Stimulated activated CD8-positive, alpha-beta memory T cell treated with anti-CD3 and anti-CD28 coated beads, Interleukin-7, amount 100 ng/mL, for 1 hour (primary cell): ENCODE measurements at regions not wholly inside any gene's neighbourhood (a gene's known extent, or its start where the extent isn't known, plus 50 kb on each side); places are given as distances from the start of the nearest gene placed in this dataset.
"Not testable (repeated sequence)": the region's sequence is repeated elsewhere in the genome, so short reads cannot be mapped to it uniquely, and the experiment has no call there.

ENCODE experiments used
- DNase-seq, 2 donors: peaks; one replicate each; pipeline ENCODE4 v3.0.0-alpha.2; 2020; ENCODE audit warnings: low read depth in 2 of 2

DNA sequence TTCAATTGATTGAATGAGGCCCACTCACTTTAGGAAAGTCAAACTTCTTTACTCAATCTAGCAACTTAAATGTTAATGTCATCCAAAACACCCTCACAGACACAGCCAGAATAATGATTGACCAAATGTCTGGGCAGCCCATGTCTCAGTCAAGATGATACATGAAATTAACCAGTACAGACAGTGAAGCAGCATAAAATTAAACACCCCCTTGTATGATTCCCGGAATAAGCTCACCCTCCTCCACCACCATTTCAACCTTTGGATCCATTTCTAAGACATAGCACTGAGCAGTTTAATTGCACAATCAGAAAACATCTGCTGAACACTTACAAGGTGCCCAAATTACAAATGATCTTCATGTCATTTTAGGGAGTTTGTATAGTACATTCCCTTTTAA lies 570.7 kb upstream of the ID2 start:
- DNase-seq, result no peak

DNA sequence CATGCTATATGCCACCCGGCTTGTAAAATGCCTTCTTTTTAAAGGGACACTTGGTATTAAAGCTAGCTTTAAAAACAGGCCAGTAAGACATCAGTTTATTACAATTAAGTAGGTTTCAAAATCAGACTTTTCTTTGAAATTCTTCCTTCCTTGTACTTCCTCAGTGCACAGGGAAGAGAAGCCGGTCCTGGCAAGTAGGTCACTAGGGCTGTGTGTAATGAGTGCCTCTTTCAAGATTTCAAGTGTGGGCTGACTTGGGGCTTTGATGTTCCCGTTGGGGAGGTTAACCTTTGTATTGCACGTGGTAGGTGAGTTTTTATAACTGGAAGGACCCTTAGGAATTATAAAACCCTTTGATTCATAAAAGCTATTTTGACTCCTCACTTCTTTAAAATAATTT lies 566.4 kb upstream of the ID2 start:
- DNase-seq, result no peak

DNA sequence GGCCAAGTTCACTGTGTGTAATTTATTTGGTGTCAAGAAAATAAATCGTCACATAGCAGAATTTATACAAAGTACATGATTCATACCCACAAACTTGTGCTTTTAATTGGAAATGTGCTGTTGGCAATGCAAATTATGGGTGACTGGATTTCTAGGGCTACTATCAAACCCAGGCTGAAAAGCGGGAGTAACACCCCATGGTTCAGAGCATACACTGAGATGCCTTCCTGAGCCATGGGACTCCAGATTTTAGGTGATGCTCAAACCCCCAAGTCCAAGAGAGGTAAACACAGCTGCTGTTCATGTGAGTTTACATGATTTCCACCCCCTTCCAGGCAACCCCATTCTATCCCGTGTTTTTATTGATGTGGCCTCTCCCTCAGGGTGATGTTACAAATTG lies 565.9 kb upstream of the ID2 start:
- no peak for DNase-seq

DNA sequence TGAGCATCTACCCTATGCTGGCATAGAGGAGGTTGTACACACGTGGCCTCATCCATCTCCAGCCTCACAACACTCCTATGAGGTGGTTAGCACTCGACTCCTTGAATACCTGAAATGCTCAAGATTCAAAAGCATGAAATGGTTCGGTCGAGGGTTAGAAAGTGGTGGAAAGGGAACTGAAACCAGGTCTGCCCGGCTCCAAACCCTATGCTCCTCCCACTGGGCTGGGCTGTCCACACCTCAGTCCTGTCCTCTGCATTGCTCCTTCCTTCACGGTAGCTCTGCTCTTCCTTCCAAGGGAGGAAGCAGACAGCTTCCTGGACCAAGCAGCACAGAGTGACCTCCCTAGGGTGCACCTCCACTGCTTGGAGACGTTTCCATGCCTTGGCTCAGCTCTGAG lies 565.2 kb upstream of the ID2 start:
- no peak for DNase-seq

DNA sequence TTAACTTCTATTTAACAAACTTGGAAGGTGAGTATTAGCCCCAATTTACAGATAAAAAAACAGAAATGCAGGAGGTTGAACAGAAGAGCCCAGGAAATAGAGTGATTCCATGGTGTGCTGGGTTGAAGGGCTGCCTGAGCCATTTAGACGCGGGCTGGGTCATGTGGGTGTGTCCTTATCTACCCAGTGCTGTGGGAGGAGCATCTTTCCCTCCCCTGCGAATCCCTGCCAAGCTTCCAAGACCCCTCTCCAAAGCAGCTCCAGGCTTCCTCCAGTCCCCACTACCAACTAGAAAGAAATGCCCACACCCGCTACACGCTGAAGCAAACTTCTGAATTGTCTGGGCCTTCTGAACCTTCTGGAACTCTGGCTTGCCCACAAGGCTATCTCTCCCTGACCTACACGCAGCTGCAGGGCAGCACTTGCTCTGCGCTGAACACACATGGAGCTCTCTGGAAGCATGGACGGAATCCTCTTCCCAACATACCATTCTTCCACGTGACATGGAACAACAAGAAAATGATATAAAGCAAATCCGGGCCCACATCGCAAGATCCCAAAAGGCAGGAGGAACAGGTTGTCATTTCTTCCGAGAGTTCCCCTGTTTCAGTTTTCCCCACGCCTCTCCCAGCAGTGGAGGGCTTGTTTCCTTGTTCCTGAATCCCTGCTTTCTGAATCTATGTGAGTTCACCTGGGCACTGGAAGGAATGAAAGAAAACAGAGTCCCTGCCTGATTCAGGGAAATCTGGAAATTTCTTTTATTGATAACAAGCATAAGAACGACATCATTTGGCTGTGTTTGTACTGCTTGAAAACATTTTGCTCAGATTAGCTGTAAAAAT lies 562.7 kb upstream of the ID2 start:
- DNase-seq, result no peak

DNA sequence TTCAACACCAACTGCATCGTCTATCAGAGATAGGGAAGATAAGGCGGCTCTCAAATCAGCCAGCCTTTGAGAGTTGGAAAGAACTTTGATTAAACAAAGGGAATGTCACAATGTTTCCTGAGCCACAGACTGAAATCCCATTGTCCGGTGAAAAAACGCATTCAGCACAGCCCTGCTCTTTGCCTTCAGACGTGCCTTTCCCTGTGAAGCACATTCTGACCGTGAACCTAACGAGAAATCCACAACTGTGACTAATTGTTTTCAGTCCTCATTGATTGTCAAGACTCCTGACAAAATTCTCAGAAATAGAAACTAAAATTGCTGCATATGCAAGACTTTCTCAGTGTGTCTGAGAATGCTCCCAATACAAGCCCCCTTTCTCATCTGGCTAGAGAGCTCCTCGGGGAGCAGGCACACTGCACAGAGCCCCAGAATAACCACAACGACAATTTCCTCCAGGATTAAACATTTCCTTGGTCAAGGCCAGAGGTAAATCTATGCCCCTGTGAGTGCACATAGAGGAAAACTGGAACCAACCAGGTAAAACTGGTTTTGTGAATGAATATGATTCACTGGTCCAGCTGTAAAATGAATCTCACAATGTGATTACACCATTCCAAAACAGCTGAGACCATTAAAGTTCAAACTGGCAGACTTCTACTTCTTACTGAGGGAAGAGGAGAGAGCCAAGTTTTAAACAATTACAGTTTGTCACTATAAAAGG lies 561.9 kb upstream of the ID2 start:
- DNase-seq, result no peak

DNA sequence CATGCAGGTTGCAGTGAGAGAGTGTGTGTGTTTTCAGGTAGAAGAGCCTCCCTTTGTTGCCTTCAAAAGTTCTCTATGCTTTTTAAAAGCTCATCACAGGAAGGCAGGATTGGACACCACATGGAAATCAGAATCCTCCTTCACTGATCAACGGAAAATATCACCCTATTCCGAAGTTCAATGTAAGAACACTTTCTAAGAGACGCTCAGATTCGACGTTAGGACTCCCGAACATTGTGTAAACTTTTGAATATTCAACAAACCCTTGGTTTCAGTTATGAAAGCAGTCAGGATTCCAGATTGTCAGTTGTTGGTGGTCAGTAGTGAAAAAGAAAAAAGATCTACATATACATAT lies 561.4 kb upstream of the ID2 start:
- DNase-seq, result no peak

DNA sequence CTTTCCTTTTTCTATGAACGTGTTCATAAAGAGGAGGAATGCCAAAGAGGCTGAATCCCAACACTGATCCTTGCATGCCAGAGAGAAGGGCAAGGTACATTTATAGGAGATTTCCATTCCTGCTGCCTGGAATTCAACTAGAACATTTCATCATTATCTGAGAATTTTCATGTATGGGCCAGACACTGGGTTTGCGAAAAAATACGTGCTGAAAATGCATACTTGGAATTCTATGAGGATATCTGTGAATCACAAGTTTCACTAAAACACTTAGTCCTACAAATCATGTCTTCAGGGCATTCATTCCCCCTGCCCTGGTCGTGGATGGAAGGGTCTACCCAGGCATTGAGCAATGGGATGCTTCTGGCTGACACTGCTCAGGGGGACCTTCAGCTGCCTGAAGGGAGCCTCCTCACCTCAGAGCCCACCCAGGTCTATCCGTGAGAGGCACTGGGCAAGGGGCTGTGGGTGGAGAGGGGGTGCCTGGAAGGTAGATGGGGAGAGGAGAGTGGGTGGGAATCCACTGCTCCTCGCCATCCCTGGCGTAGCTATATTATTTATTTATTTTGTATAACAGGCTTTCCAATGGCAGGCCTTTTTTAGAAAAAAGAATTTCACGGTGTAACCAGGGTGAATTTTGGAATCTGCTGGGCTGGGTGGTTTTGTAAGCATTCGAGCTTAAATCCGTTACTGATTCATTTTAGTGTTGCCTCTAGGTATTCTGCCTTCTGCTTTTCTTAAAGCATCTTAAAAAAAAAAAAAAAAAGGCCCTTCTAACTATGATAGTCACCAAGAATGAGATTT lies 560.6 kb upstream of the ID2 start:
- DNase-seq, result no peak

DNA sequence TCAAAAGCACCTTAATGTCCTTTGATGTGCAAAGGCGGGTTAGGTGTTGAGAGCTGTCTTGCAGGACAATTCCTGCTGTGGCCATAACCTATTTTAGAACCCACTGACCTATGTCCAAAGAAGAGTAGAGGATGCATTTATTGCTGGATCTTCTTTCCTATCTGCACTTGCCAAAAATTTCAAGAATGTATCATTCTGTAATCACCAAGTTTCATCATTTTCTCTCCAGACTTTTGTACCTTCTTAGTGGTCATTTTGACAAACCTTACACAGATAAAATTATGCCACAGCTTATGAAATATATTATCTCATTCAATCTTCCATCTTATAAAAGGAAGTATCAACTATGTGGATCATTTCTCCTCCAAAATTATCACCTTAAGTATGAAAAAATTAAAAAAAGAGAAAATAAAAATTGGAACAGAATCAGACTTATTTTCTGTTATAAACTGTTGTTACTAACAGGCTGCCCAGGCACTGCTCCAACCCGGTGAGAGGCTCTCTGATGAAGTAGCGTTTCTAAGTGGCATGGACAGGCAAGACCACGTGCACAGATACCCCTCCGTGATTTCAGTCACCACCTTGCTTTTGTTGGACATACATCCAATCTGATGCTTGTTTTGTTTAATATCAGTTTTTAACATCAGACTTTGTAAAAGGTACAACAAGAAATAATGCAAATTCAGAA lies 559.9 kb upstream of the ID2 start:
- no peak for DNase-seq

DNA sequence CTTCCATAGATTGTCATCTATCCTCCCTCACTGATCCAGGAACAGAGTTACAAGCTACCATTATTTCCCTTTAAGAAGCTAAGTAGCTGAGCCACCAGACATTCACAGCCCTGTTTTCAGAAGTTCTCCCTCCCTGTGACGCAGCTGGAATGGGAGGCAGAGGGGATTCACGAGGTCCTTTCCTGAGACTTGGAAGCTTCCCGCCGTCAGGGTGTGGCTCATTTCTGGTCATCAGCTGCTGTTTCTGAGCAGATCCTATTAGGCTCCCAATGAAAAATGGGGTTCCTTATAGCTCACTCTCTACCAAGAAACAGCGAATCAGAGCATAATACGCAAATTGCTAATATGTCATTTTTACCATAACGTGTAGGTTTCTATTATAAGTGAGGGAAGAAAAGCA lies 559.3 kb upstream of the ID2 start:
- no peak for DNase-seq

DNA sequence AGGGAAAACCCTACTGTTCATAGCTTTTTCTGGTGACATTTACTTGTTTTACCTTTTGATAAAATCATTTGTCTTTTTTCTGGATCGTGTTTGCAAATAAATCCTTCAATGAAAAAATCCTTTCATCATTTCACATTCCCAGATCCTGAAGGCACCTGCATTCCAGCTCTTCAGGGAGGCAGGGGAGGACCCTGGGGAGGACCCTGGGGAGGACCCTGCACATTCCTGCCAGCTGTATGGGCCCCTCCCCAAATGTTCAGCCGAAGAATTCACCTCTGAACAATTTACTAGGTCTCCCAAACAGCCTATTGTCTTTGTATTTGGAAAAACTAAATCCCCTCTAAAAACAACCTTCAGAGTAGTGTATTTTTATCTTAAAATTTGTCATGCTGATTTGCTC lies 558.4 kb upstream of the ID2 start:
- DNase-seq, result no peak

DNA sequence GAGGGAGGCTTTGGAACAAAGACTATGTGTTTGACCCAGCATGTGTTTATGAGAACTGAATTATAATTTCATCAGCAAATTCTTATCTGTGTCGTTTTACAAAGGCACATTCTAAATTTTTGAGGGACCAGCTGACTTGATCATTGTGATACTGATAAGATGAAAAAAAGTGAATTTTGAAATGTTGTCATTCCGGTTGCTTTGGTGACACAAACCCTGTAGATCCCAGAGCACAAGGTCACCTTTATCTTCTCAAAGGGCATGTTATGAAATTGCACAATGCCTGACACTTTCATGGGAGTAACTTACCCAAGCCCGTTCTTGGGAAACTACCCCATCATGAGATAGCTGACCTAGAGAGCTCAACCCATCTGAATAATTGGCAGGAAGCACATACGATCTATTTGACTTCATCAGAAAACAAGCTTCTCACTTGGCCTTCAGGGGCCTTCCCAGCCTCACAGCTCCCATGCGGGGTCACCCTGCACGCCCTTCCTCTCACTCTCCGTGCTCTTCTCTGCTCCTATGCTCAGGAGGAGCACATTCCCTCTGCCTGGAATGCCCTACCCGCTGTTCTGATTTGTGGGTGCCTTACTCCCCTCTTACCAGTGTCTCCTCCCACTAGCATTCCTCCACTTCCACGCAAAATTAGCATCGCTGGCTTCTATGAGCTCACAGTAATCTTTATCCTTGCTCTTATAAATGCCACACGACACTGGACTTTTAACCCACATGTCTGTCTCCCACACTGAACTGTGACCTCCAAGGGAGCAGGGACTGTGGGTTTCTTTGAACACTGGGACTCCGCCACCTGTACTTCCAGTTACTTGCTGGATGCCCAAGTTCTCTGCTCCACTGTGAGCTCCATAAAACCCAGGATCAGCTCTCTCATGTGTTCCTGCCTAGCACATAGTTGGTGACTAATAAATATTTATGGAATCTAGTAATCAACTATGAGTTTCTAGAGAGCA lies 555.8 kb upstream of the ID2 start:
- no peak for DNase-seq

DNA sequence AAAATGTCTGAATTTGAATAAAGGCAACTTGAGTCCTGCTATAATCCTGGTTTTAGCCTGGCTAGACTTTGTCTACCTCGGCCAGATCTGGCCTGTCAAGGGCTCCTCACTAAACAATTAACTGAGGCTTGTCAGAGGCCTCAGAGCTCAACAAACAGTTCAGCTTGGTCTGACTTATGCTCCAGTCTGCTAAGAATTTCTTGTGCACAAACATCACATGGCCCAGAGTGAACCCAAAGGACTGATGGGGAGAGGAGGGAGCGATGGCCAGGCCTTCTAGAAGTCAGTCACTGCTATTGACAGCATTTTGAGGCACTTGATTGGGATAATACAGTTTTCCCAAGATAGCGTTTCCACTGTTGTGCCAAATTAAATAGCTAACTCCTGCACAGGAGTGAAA lies 555.1 kb upstream of the ID2 start:
- no peak for DNase-seq

DNA sequence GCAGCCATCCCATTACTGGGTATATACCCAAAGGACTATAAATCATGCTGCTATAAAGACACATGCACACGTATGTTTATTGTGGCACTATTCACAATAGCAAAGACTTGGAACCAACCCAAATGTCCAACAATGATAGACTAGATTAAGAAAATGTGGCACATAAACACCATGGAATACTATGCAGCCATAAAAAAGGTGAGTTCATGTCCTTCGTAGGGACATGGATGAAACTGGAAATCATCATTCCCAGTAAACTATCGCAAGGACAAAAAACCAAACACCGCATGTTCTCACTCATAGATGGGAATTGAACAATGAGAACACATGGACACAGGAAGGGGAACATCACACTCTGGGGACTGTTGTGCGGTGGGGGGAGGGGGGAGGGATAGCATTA lies 550.4 kb upstream of the ID2 start:
- not testable (repeated sequence) for DNase-seq

DNA sequence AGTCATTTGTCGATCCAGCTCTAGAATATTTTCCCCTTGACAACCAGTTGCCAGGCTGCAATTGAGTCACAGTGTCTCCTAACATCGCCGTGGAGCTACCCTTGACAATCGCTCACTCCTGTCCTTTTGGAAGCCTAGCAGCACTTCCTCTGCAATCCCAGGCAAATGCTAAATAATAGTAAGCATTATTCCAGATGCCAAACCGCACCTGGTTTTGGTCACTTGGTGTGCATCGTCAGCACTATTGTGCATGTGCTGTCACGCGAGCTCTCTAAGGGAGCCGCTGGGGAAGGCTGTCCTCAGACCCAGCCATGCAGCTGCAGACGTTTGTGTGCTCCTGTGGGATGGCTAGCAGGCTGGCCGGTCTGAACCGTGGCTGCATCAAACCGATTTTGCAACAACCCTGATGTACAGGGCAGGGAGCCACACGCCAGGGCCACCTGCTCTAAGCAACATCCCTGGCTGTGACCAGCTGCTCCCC lies 549.5 kb upstream of the ID2 start:
- no peak for DNase-seq

DNA sequence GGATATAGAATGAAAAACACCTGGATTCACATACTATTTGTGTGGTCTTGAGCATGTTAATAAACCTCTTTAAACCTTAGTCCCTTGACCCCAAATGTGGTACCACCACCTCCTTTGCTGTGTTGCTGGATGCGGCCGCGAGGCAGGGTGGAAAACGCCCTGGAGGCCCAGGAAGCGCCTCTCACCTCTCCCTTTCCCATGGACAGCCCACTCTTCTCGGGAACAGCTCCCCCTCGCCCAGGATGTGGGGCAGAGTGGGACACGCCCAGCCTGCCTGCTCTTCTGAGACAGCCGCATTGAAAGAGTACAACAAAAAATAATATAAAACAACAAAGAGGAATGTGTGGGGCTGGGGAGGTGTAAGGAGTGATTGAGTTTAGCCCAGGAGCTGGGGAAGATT lies 549.0 kb upstream of the ID2 start:
- DNase-seq, result no peak

DNA sequence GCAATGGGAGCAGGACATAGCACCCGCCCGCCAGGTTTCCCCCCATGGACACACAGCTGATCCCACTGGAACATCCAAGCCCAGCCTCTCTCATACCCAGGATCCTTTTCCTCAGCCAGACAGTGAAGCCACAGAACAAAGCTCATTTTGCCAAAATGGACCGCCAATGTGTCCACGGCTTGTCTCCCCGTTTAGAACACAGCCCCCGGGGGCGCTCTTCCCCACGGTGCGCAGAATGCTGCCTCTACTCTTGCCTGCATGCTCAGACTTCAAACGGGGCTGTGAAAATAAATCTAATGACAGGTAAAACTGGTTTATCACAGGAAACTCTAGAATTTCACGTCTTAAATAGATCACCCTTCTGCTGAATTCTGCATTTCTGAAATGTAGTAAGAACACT lies 548.5 kb upstream of the ID2 start:
- DNase-seq, result no peak

DNA sequence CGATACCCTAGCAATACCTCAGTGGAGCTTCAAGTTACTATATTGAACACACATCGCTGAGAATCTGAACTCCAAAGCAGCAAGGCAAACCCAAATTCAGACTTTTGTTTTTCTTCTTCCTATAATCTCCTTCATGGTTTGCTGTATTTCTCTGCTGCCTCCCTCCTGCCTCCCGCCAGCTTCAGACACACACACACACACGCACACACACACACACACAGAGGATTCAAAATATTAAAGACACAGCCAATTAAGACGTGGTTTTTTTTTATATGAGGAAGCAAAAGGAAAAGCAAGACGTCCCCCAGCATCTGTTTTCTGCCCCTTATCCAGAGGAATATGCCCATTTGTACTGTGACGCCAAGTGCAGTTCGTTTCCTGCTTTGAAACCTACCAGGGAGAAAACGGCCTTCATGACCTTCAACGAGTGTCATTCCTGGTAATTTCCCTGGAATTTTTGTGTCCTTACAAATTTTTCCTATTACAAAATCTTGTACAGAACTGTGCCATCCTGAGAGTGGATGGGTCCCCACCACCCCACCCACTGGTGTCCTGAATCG lies 547.9 kb upstream of the ID2 start:
- no peak for DNase-seq

DNA sequence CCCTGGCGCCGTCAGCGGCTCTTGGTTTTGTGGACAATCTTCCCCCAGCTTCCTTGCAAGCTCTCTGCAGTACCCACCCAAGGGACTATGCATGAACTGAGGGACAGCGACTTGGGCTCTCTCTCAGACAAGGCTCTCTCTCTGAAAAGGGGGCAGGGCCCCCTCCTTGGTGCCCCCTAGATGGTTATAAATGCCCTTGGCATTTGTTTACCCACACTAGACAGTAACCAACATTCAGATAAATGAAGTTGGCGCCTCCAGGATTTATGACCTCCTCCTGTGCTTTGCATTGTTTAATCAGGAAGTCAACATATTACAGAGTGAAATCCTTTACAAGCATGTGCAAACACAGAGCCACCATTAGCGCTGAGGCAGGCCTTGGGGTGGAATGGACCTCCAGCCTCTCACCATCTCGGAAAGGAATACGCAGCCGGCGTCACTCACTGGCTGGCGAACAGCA lies 547.4 kb upstream of the ID2 start:
- DNase-seq, result no peak

DNA sequence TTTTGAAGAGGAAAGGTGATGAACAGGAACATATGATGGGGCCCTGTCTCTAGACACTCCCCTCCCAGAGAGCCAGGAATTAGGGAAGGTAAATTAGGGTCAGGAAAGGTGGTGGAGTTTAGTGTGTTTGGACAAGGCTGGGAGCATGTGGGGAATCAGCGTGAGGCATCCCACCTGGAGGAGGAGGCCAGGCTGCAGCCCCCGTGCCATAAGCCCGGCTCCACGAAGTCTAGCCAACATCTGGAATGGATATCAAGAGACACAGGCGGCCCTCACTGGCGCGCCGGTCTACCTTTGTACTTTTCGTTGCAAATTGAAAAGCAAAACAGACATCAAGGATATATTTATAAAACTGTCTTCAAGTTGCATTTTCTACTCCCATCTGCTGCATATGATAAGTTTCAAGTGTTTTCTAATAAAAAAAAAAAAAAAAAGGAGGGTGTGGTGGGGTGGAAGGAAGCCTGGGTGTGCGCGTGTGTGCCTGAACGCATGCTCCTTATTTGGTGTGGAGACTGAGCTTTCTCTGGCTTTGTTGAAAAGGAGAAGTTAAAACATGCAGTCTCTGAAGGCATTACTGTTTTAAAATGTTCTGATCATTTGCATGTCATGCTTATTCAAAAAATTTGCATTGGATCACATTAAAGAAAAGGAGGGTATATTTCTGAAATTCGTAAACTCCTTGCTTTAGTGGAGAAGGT lies 546.7 kb upstream of the ID2 start:
- DNase-seq, result no peak
